ENCODE measurements at regions not wholly inside any gene's neighbourhood (a gene's known extent, or its start where the extent isn't known, plus 50 kb on each side); places are given as distances from the start of the nearest gene placed in this dataset.

- ATAC-seq (ENCODE audit: low read depth): no peak
- Mint-ChIP-seq H3K27ac (no peak overlapping the region), H3K27me3 (peaks cover 2% of the 10 kb centered on the region), H3K4me1 (no peaks in the 10 kb centered on the region), H3K9me3 (peaks cover 4% of the 10 kb centered on the region), H3K4me3 (no peak overlapping the region), H3K36me3 (no peaks in the 10 kb centered on the region)
- DNase-seq (ENCODE audit: low spot score in 2 of 2): no peak
These were observed 375.8 kb downstream of the RBM43 start for GRCh38 chr2:150885774-150886386.

- Mint-ChIP-seq H3K4me3 (no peak overlapping the region), H3K36me3 (no peaks in the 10 kb centered on the region), H3K27me3 (peaks cover 2% of the 10 kb centered on the region), H3K9me3 (peaks cover 4% of the 10 kb centered on the region), H3K4me1 (no peaks in the 10 kb centered on the region), H3K27ac (no peak overlapping the region)
- no peak for DNase-seq (ENCODE audit: low spot score in 2 of 2)
- no peak for ATAC-seq (ENCODE audit: low read depth)
These were observed 376.4 kb downstream of the RBM43 start for GRCh38 chr2:150885236-150885635.

DNA sequence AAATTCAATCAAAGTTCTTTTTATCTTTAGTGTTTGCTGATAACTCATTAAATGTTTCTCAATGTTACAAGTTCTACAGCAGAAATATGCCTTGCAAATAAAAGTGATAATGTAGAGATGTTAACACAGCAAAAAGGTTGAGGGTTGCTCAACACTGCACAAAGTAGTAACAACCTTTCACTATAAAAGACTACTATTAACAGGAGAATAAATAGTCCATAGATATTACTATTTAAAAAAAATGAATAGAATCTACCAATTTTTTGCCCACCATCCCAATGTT, 378.1 kb downstream of the RBM43 start:
- DNase-seq (ENCODE audit: low spot score in 2 of 2) (no peak), ATAC-seq (ENCODE audit: low read depth) (no peak)
- Mint-ChIP-seq H3K9me3 (peaks cover 2% of the 10 kb centered on the region), H3K27ac (no peak overlapping the region), H3K4me3 (no peak overlapping the region), H3K36me3 (no peaks in the 10 kb centered on the region), H3K27me3 (peaks cover 2% of the 10 kb centered on the region), H3K4me1 (no peaks in the 10 kb centered on the region)

DNA sequence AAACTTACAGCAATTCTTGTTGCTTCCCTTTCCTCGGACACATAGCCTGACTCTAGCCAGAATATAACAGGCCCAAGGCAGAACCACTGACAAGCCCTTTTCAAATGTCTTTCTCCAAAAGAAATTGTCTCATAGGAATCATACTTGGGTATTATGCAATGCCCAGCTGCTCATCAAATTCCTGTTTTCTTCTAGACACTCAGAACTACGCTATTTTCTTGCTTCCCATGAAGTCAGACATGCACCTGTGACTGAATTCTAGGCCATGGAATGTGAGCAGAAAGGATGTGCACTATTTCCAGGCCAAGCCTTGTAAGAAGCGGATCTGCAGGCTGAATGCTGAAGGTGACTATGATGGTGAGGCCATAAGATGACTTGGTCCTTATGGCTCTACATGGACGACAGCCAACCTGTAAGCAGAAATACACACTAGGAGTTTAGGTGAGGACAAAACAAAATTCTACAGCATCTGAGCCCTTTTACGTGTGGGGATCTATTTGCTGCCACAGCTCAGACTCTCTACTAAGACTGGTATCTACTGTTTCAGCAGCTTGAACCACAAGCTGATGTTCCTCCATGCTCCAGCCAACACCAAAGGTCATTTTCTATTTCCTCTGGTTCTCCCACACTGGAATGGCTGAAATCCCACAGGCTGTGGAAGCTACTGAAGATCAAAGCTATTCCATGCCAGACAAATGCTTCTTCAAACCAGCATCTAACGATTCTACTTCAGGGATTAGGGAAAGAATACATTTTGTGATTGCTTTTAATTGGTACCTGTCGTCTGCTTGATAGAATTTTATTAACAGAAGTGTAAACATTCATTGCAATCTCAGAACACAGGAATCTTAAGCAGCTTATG, 378.7 kb downstream of the RBM43 start:
- DNase-seq (ENCODE audit: low spot score in 2 of 2): no peak
- Mint-ChIP-seq H3K27me3 (peaks cover 2% of the 10 kb centered on the region), H3K36me3 (no peaks in the 10 kb centered on the region)

DNA sequence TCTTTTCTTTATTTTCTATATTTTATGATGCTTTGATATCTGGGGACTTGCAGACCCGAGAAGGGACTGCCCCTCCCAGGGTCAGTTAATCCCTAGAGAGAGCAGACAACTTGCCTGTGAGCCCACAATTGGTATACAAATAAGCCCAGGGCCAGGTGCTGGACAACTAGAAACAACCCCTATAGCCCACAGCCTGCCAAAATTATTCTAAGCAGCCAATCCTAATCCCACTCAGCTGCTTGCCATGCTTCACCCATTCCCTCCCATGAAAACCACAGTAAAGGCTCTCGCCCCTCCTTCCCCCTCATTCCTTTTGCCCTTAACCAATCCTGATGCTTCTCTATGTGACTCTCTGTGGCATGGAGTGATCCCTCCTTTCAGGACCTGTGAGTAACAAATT, 380.7 kb downstream of the RBM43 start:
- no peaks in the 10 kb centered on the region for H3K36me3 Mint-ChIP-seq
- peaks cover 2% of the 10 kb centered on the region for H3K27me3 Mint-ChIP-seq
- no peak overlapping the region for H3K27ac Mint-ChIP-seq

More for the DNA sequence above, 378.7 kb downstream of the RBM43 start:
- no peak for ATAC-seq (ENCODE audit: low read depth)
- Mint-ChIP-seq H3K4me3 (no peak overlapping the region), H3K27ac (no peak overlapping the region), H3K4me1 (no peaks in the 10 kb centered on the region), H3K9me3 (peaks cover 2% of the 10 kb centered on the region)

DNA sequence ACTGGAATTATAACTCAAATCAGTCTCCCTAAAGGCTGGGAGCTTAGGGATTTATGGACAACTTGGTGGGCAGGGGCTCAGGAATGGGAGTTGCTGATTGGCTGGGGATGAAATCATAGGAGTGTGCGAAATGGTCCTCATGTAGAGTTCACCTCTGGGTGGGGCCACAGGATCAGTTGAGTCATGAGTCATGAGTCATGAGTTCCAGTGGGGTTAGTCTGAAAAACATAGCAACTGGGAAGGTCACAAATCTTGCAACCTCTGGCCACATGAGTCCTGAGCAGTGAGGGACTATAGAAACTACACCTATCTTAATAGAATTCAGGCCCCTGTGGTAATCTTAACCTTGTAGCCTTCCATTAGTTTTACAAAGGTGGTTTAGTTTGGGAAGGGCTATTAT, 383.3 kb downstream of the RBM43 start:
- H3K36me3 Mint-ChIP-seq: no peaks in the 10 kb centered on the region
- H3K4me3 Mint-ChIP-seq: no peak overlapping the region
- no peaks in the 10 kb centered on the region for H3K9me3 Mint-ChIP-seq
- H3K27me3 Mint-ChIP-seq: no peaks in the 10 kb centered on the region
- H3K4me1 Mint-ChIP-seq: no peaks in the 10 kb centered on the region
- no peak for ATAC-seq (ENCODE audit: low read depth)
- no peak for DNase-seq (ENCODE audit: low spot score in 2 of 2)
- no peak overlapping the region for H3K27ac Mint-ChIP-seq

More for the DNA sequence above, 380.7 kb downstream of the RBM43 start:
- H3K4me1 Mint-ChIP-seq: no peaks in the 10 kb centered on the region
- peaks cover 2% of the 10 kb centered on the region for H3K9me3 Mint-ChIP-seq
- DNase-seq (ENCODE audit: low spot score in 2 of 2): no peak
- no peak overlapping the region for H3K4me3 Mint-ChIP-seq
- ATAC-seq (ENCODE audit: low read depth): no peak

DNA sequence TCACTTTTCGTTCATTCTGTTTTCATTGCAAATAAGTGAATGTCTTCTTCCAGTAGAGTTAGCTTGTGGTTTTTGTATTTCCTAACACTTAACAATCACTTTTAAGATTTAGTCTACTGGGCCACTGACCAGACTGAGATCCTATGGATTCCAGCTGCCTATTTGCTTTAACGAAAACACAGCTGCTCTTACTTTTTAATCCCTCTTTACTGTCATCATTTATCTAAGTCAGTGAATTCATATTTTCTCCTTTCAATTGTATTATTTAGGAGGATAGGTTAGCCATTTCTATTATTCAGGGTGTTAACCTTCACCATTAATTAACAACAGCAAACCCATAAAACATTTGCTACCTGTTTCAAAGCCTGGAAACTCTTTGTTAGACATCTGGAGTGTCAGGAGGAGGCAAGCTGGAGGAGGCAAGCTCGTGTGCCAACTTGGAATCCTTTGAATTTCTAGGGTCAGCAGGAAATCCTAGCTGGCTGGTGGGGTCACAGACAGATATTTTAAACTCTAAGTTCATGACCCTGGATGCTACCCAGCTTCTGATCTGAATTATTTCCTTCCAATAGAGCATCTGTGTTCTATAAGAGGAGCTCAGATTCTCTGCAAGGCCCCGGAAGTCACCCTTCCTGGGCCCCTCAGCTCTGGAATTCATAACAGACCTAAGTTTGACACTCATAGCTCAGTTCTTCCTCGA, 385.3 kb downstream of the RBM43 start:
- no peak overlapping the region for H3K27ac Mint-ChIP-seq
- no peaks in the 10 kb centered on the region for H3K36me3 Mint-ChIP-seq
- DNase-seq (ENCODE audit: low spot score in 2 of 2) (no peak), ATAC-seq (ENCODE audit: low read depth) (no peak)
- no peaks in the 10 kb centered on the region for H3K4me1 Mint-ChIP-seq
- no peaks in the 10 kb centered on the region for H3K27me3 Mint-ChIP-seq
- H3K9me3 Mint-ChIP-seq: no peaks in the 10 kb centered on the region
- H3K4me3 Mint-ChIP-seq: no peak overlapping the region

- no peaks in the 10 kb centered on the region for H3K27me3 Mint-ChIP-seq
- no peak overlapping the region for H3K4me3 Mint-ChIP-seq
- no peak overlapping the region for H3K27ac Mint-ChIP-seq
- H3K36me3 Mint-ChIP-seq: no peaks in the 10 kb centered on the region
- no peaks in the 10 kb centered on the region for H3K9me3 Mint-ChIP-seq
- DNase-seq (ENCODE audit: low spot score in 2 of 2) (no peak), ATAC-seq (ENCODE audit: low read depth) (no peak)
- no peaks in the 10 kb centered on the region for H3K4me1 Mint-ChIP-seq
These were observed 385.9 kb upstream of the RND3 start for GRCh38 chr2:150873396-150873772.

DNA sequence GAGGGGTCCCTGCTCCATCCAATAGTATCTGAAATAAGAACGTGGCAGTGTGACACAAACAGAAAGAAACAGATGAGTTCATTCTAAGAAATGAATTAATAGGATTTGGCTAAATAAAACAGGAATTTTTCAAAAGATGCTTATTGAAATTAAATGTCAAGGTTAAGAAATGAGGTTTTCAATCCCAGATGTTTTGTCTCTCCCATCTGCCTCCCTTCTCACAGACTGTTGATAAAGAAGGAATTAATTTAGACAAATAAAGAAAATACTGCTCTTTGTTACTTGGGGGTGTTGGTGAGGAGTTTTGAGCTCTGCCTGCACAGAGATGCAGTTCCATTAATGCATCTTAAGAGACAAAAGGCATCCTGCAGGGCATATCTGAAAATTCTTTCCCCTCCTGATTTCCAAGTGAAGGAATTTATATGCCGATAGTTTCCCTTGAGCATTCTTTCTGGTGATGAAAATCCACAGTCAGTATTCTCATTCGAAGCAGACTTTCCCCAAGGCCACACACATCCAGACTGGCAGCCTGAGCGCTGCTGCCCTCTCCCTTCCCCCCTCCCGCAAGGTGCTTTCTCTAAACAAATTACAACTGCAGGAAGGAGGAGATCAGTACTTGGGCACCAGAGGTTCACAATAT, 385.4 kb upstream of the RND3 start:
- Mint-ChIP-seq H3K4me1 (no peaks in the 10 kb centered on the region), H3K36me3 (no peaks in the 10 kb centered on the region), H3K9me3 (no peaks in the 10 kb centered on the region), H3K27ac (no peak overlapping the region), H3K27me3 (no peaks in the 10 kb centered on the region), H3K4me3 (no peak overlapping the region)
- ATAC-seq (ENCODE audit: low read depth) (no peak), DNase-seq (ENCODE audit: low spot score in 2 of 2) (no peak)

GRCh38 chr2:150866431-150866830, 379.0 kb upstream of the RND3 start:
- no peaks in the 10 kb centered on the region for H3K4me1 Mint-ChIP-seq
- no peaks in the 10 kb centered on the region for H3K27me3 Mint-ChIP-seq
- DNase-seq (ENCODE audit: low spot score in 2 of 2) (no peak), ATAC-seq (ENCODE audit: low read depth) (no peak)
- H3K4me3 Mint-ChIP-seq: no peak overlapping the region
- H3K9me3 Mint-ChIP-seq: peaks cover 9% of the 10 kb centered on the region
- no peak overlapping the region for H3K27ac Mint-ChIP-seq
- H3K36me3 Mint-ChIP-seq: no peaks in the 10 kb centered on the region

GRCh38 chr2:150863691-150864090, 376.2 kb upstream of the RND3 start:
- no peak for DNase-seq (ENCODE audit: low spot score in 2 of 2)
- Mint-ChIP-seq H3K9me3 (peaks cover 9% of the 10 kb centered on the region), H3K27ac (no peak overlapping the region), H3K4me3 (no peak overlapping the region), H3K4me1 (no peaks in the 10 kb centered on the region), H3K27me3 (no peaks in the 10 kb centered on the region), H3K36me3 (no peaks in the 10 kb centered on the region)
- ATAC-seq (ENCODE audit: low read depth): no peak

- Mint-ChIP-seq H3K27ac (no peak overlapping the region), H3K9me3 (peaks cover 7% of the 10 kb centered on the region), H3K27me3 (no peaks in the 10 kb centered on the region), H3K4me1 (no peaks in the 10 kb centered on the region), H3K4me3 (no peak overlapping the region), H3K36me3 (no peaks in the 10 kb centered on the region)
- DNase-seq (ENCODE audit: low spot score in 2 of 2) (no peak), ATAC-seq (ENCODE audit: low read depth) (no peak)
These were observed 372.8 kb upstream of the RND3 start for GRCh38 chr2:150860301-150860700.

GRCh38 chr2:150859877-150860276, 372.4 kb upstream of the RND3 start:
- Mint-ChIP-seq H3K27ac (no peak overlapping the region), H3K27me3 (no peaks in the 10 kb centered on the region), H3K4me1 (no peaks in the 10 kb centered on the region), H3K4me3 (no peak overlapping the region), H3K36me3 (no peaks in the 10 kb centered on the region), H3K9me3 (peaks cover 6% of the 10 kb centered on the region)
- ATAC-seq (ENCODE audit: low read depth) (no peak), DNase-seq (ENCODE audit: low spot score in 2 of 2) (no peak)

DNA sequence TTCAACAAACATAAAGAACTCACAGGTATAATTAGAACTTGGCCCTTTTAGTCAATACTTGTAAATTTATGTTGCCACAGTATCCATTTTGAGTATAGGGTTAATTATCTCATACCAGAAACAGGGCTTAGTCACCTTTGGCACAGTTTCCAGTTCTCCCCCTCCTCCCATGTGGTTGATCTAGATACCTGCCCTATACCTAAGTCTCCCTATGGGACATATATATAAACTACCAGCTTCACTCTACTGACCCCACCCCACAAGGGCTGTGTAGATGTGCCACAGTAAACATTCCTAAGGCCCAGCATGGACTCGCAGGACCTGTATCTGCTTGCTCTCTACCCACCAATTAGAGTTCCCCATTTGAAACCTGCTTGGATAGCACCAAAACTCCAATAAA, 371.7 kb upstream of the RND3 start:
- DNase-seq (ENCODE audit: low spot score in 2 of 2) (no peak), ATAC-seq (ENCODE audit: low read depth) (no peak)
- Mint-ChIP-seq H3K27me3 (no peaks in the 10 kb centered on the region), H3K4me1 (no peaks in the 10 kb centered on the region), H3K27ac (no peak overlapping the region), H3K9me3 (peaks cover 1% of the 10 kb centered on the region), H3K36me3 (no peaks in the 10 kb centered on the region), H3K4me3 (no peak overlapping the region)

Data from memory B cell (primary cell).